WI38 (cell line): ENCODE measurements at regions not wholly inside any gene's neighbourhood (a gene's known extent, or its start where the extent isn't known, plus 50 kb on each side); places are given as distances from the start of the nearest gene placed in this dataset.

Experiments used
- H3K4me3 ChIP-seq: 2 replicates; pipeline ENCODE4 v1.5.1; 2011; ENCODE audit warnings: low read depth, mild to moderate bottlenecking, control low read depth, low read length
- CTCF ChIP-seq: IDR thresholded peaks from 2 replicates; pipeline ENCODE4 v1.5.1; 2012; ENCODE audit warnings: low read depth, mild to moderate bottlenecking, control low read depth, low read length

- no peak for TF ChIP-seq CTCF
- H3K4me3 ChIP-seq, result no peak overlapping the region
Measured at GRCh38 chr13:66071608-66072007, 1158.5 kb downstream of the PCDH9 start.

- H3K4me3 ChIP-seq, result no peak overlapping the region
- TF ChIP-seq CTCF, result no peak
Measured at GRCh38 chr13:66071029-66071428, 1159.1 kb downstream of the PCDH9 start.

DNA sequence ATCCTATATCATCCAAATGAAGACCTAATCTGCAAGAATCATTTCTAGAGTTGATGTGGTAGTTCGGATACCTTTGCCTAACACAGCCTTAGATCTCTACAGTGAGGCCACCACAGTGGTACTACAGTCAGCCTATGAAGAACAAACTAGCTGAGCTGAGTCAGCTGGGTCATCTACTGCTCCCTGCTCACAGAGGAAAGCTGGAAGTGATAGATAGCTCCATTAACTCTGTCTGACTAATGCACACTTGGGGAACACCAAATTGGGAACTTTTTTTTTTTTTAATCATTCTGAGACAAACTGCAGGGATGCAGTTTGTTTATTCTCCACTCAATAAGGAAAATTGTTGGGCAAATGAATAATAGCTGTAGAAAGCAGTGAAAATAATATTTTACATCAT, 1160.6 kb downstream of the PCDH9 start:
- H3K4me3 ChIP-seq, result no peak overlapping the region
- TF ChIP-seq CTCF, result no peak

DNA sequence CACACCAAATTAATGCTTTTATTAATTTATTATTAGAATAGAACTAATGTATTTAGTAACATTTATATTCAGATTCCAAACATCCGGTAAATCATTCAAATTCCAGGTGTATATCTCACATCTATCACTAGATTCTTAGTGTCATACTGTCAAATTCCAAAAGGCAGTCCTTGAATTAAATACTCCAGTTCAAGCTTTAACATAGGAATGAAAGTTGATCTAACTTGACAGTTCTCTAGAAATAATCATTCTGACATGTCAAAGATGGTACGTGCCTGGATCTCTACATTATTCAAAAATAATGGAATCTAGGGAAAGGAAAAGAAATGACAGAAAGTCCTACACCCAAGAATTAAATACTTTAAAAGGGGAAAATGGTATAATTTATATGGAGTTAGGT, 1161.5 kb downstream of the PCDH9 start:
- TF ChIP-seq CTCF, result no peak
- no peak overlapping the region for H3K4me3 ChIP-seq

DNA sequence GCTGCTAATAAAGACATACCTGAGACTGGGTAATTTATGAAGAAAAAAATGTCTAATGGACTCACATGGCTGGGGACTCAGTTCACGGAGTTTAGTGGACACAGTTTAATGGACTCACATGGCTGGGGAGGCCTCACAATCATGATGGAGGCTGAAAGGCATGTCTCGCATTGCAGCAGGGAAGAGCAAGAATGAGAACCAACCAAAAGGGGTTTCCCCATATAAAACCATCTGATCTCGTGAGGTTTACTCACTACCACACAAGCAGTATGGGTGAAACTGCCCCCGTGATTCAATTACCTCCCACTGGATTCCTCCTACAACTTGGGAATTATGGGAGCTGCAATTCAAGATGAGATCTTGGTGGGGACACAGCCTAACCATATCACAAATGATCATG, 1181.2 kb downstream of the PCDH9 start:
- TF ChIP-seq CTCF, result no peak
- no peak overlapping the region for H3K4me3 ChIP-seq

- no peak for TF ChIP-seq CTCF
- no peak overlapping the region for H3K4me3 ChIP-seq
Measured at GRCh38 chr13:66040506-66040905, 1189.6 kb downstream of the PCDH9 start.

DNA sequence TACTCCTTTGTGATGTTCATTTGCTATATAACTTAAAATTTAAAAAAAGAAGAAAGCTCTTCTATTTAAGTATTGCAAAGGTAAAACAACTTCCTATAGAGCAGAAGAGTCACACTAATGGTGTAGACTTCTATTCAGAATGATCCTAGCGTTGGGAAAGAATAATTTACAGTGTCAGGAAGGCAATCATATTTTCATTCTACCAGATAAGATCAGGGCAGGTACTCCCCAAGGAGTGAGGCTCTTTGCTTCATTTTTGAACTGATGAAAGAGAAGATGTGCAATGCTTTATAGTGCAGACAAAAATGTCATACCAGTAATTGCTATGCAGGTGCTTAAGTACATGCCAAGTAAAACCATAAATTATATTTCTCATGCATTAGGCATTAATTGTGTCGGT, 1193.0 kb downstream of the PCDH9 start:
- no peak overlapping the region for H3K4me3 ChIP-seq
- no peak for TF ChIP-seq CTCF
